CD4-positive, CD25-positive, alpha-beta regulatory T cell (primary cell): ENCODE measurements at regions not wholly inside any gene's neighbourhood (a gene's known extent, or its start where the extent isn't known, plus 50 kb on each side); places are given as distances from the start of the nearest gene placed in this dataset.
A peak's percentile ranks its signal among the peaks of the same experiment; 100 is the strongest.

Experiments
- ATAC-seq, 2 donors: fragments of 150-1000 bp; cut with Tn5 transposase; one replicate each; pipeline ENCODE4 v1.10.0; 2021; ENCODE audit warnings: low read depth in 2 of 2, moderate number of reproducible peaks in 2 of 2, moderate library complexity in 1 of 2
- DNase-seq, 3 donors: peaks; one replicate each; pipeline versions ENCODE4 v3.0.0 to v3.0.0-alpha.2; 2012 to 2022; ENCODE audit warnings: mixed read lengths in 1 of 3
- H3K27ac ChIP-seq: one replicate; pipeline ENCODE4 v1.7.0; 2013; ENCODE audit warnings: mild to moderate bottlenecking, low read length; ENCODE audit not compliant: insufficient read depth, poor library complexity, severe bottlenecking
- H3K27me3 ChIP-seq: one replicate; pipeline ENCODE4 v1.7.0; 2013; ENCODE audit warnings: low read length; ENCODE audit not compliant: control insufficient read depth, insufficient read depth
- H3K36me3 ChIP-seq: one replicate; pipeline ENCODE4 v1.7.0; 2013; ENCODE audit warnings: mild to moderate bottlenecking, low read length, moderate library complexity; ENCODE audit not compliant: control insufficient read depth, insufficient read depth
- H3K4me1 ChIP-seq: 2 replicates; pipeline ENCODE4 v1.7.0; 2013; ENCODE audit warnings: mild to moderate bottlenecking, low read length; ENCODE audit not compliant: insufficient read depth, control insufficient read depth, poor library complexity, severe bottlenecking
- H3K4me3 ChIP-seq: one replicate; pipeline ENCODE4 v1.7.0; 2013; ENCODE audit warnings: low read depth, mild to moderate bottlenecking, low read length, moderate library complexity
- H3K9me3 ChIP-seq, 2 experiments: 1 replicate in 1 of 2; 2 replicates in 1 of 2; pipeline ENCODE4 v1.7.0; 2013; ENCODE audit warnings: low read length in 2 of 2, mild to moderate bottlenecking in 1 of 2, moderate library complexity in 1 of 2; ENCODE audit not compliant: control insufficient read depth in 2 of 2
- H3K27ac Mint-ChIP-seq, 3 donors: one replicate each; pipeline ENCODE4 v1.8.0; 2020 to 2022; ENCODE audit warnings: mild to moderate bottlenecking in 3 of 3, mixed read lengths in 3 of 3, moderate library complexity in 2 of 3
- H3K27me3 Mint-ChIP-seq: one replicate; pipeline ENCODE4 v1.8.0; 2022; ENCODE audit warnings: mild to moderate bottlenecking, mixed read lengths
- H3K36me3 Mint-ChIP-seq: one replicate; pipeline ENCODE4 v1.8.0; 2020; ENCODE audit warnings: mixed read lengths
- H3K4me1 Mint-ChIP-seq, 4 donors: one replicate each; pipeline ENCODE4 v1.8.0; 2020 to 2022; ENCODE audit warnings: mixed read lengths in 4 of 4, mild to moderate bottlenecking in 1 of 4
- H3K4me3 Mint-ChIP-seq, 4 donors: one replicate each; pipeline ENCODE4 v1.8.0; 2020 to 2022; ENCODE audit warnings: mild to moderate bottlenecking in 4 of 4, mixed read lengths in 4 of 4, moderate library complexity in 3 of 4
- H3K9me3 Mint-ChIP-seq, 7 donors: one replicate each; pipeline ENCODE4 v1.8.0; 2020 to 2022; ENCODE audit warnings: mixed read lengths in 7 of 7, mild to moderate bottlenecking in 3 of 7, moderate library complexity in 2 of 7

GRCh38 chr13:30359991-30360390 is 52.6 kb upstream of the KATNAL1 start:
- Mint-ChIP-seq H3K4me3 (no peak overlapping the region), H3K27me3 (no peaks in the 10 kb centered on the region), H3K9me3 (no peaks in the 10 kb centered on the region), H3K27ac (peak overlapping the region in 1 of 3 donors; percentile 12), H3K36me3 (peaks cover 53% of the 10 kb centered on the region), H3K4me1 (peaks cover 0 to 21% (median 12%) of the 10 kb centered on the region in 4 donors)
- DNase-seq, result no peak
- no peaks in the 10 kb centered on the region for H3K27me3 ChIP-seq
- H3K36me3 ChIP-seq, result peaks cover 86% of the 10 kb centered on the region
- H3K4me3 ChIP-seq, result no peak overlapping the region
- H3K4me1 ChIP-seq, result no peaks in the 10 kb centered on the region
- no peaks in the 10 kb centered on the region for H3K9me3 ChIP-seq
- no peak overlapping the region for H3K27ac ChIP-seq
- no peak for ATAC-seq

- Mint-ChIP-seq H3K9me3 (no peaks in the 10 kb centered on the region), H3K27me3 (no peaks in the 10 kb centered on the region), H3K27ac (no peak overlapping the region), H3K36me3 (peaks cover 51% of the 10 kb centered on the region), H3K4me1 (peaks cover 0 to 18% (median 12%) of the 10 kb centered on the region in 4 donors), H3K4me3 (no peak overlapping the region)
- Histone ChIP-seq H3K27me3 (no peaks in the 10 kb centered on the region), H3K27ac (no peak overlapping the region), H3K9me3 (no peaks in the 10 kb centered on the region), H3K36me3 (peaks cover 90% of the 10 kb centered on the region), H3K4me3 (no peak overlapping the region), H3K4me1 (no peaks in the 10 kb centered on the region)
- ATAC-seq (no peak), DNase-seq (no peak)
Measured at GRCh38 chr13:30360586-30360985, 53.2 kb upstream of the KATNAL1 start.

- H3K4me3 ChIP-seq, result no peak overlapping the region
- H3K27me3 ChIP-seq, result no peaks in the 10 kb centered on the region
- ATAC-seq (no peak), DNase-seq (no peak)
- H3K9me3 ChIP-seq, result no peaks in the 10 kb centered on the region
- H3K27ac ChIP-seq, result no peak overlapping the region
- H3K4me1 ChIP-seq, result no peaks in the 10 kb centered on the region
- peak overlapping the region in 1 of 3 donors; percentile 59 for H3K27ac Mint-ChIP-seq
- H3K4me1 Mint-ChIP-seq, result peaks cover 0 to 18% (median 13%) of the 10 kb centered on the region in 4 donors
- no peaks in the 10 kb centered on the region for H3K27me3 Mint-ChIP-seq
- no peak overlapping the region for H3K4me3 Mint-ChIP-seq
- H3K36me3 Mint-ChIP-seq, result peaks cover 58% of the 10 kb centered on the region
- peaks cover 90% of the 10 kb centered on the region for H3K36me3 ChIP-seq
- no peaks in the 10 kb centered on the region for H3K9me3 Mint-ChIP-seq
Measured at GRCh38 chr13:30362005-30362788, 54.8 kb upstream of the KATNAL1 start.

GRCh38 chr13:30362869-30363268 is 55.5 kb upstream of the KATNAL1 start:
- Histone ChIP-seq H3K4me1 (no peaks in the 10 kb centered on the region), H3K27ac (no peak overlapping the region), H3K36me3 (peaks cover 90% of the 10 kb centered on the region), H3K9me3 (no peaks in the 10 kb centered on the region), H3K27me3 (no peaks in the 10 kb centered on the region), H3K4me3 (no peak overlapping the region)
- Mint-ChIP-seq H3K27ac (peak overlapping the region in 1 of 3 donors; percentile 59), H3K4me3 (no peak overlapping the region), H3K27me3 (no peaks in the 10 kb centered on the region), H3K36me3 (peaks cover 60% of the 10 kb centered on the region), H3K9me3 (no peaks in the 10 kb centered on the region), H3K4me1 (peaks cover 0 to 22% (median 13%) of the 10 kb centered on the region in 4 donors)
- ATAC-seq (no peak), DNase-seq (no peak)

GRCh38 chr13:30363725-30364124 is 56.4 kb upstream of the KATNAL1 start:
- Mint-ChIP-seq H3K27me3 (no peaks in the 10 kb centered on the region), H3K4me3 (no peak overlapping the region), H3K27ac (peak overlapping the region in 1 of 3 donors; percentile 60), H3K4me1 (peaks cover 0 to 28% (median 16%) of the 10 kb centered on the region in 4 donors), H3K36me3 (peaks cover 57% of the 10 kb centered on the region), H3K9me3 (no peaks in the 10 kb centered on the region)
- Histone ChIP-seq H3K27me3 (no peaks in the 10 kb centered on the region), H3K27ac (no peak overlapping the region), H3K4me3 (no peak overlapping the region), H3K36me3 (peaks cover 94% of the 10 kb centered on the region), H3K9me3 (no peaks in the 10 kb centered on the region), H3K4me1 (peaks cover 3% of the 10 kb centered on the region)
- ATAC-seq, result no peak
- DNase-seq, result no peak

GRCh38 chr13:30364133-30364532 is 56.8 kb upstream of the KATNAL1 start:
- no peak for DNase-seq
- ATAC-seq, result no peak
- no peaks in the 10 kb centered on the region for H3K27me3 ChIP-seq
- H3K4me3 Mint-ChIP-seq, result no peak overlapping the region
- H3K4me1 ChIP-seq, result peaks cover 7% of the 10 kb centered on the region
- H3K9me3 Mint-ChIP-seq, result no peaks in the 10 kb centered on the region
- no peaks in the 10 kb centered on the region for H3K9me3 ChIP-seq
- peaks cover 0 to 32% (median 20%) of the 10 kb centered on the region in 4 donors for H3K4me1 Mint-ChIP-seq
- H3K27me3 Mint-ChIP-seq, result no peaks in the 10 kb centered on the region
- H3K27ac Mint-ChIP-seq, result no peak overlapping the region
- no peak overlapping the region for H3K4me3 ChIP-seq
- peaks cover 94% of the 10 kb centered on the region for H3K36me3 ChIP-seq
- peaks cover 60% of the 10 kb centered on the region for H3K36me3 Mint-ChIP-seq
- H3K27ac ChIP-seq, result no peak overlapping the region

- no peak overlapping the region for H3K4me3 ChIP-seq
- ATAC-seq (no peak), DNase-seq (no peak)
- no peaks in the 10 kb centered on the region for H3K27me3 ChIP-seq
- H3K9me3 Mint-ChIP-seq, result no peaks in the 10 kb centered on the region
- H3K9me3 ChIP-seq, result no peaks in the 10 kb centered on the region
- H3K4me1 Mint-ChIP-seq, result peaks cover 0 to 36% (median 24%) of the 10 kb centered on the region in 4 donors
- peak overlapping the region in 1 of 3 donors; percentile 13 for H3K27ac Mint-ChIP-seq
- H3K36me3 Mint-ChIP-seq, result peaks cover 58% of the 10 kb centered on the region
- H3K4me3 Mint-ChIP-seq, result no peak overlapping the region
- H3K4me1 ChIP-seq, result peaks cover 15% of the 10 kb centered on the region
- no peaks in the 10 kb centered on the region for H3K27me3 Mint-ChIP-seq
- H3K27ac ChIP-seq, result no peak overlapping the region
- H3K36me3 ChIP-seq, result peaks cover 91% of the 10 kb centered on the region
Measured at GRCh38 chr13:30364876-30365275, 57.4 kb upstream of the UBE2L5 start.

- Histone ChIP-seq H3K4me1 (peaks cover 27% of the 10 kb centered on the region), H3K4me3 (no peak overlapping the region), H3K9me3 (no peaks in the 10 kb centered on the region), H3K27ac (no peak overlapping the region), H3K27me3 (no peaks in the 10 kb centered on the region), H3K36me3 (peaks cover 83% of the 10 kb centered on the region)
- Mint-ChIP-seq H3K4me1 (peaks cover under 1 to 47% (median 34%) of the 10 kb centered on the region in 4 donors), H3K27me3 (no peaks in the 10 kb centered on the region), H3K27ac (peak overlapping the region in 2 of 3 donors; percentile 26 to 47), H3K4me3 (no peak overlapping the region), H3K9me3 (peaks cover 0 to 1% (median 0%) of the 10 kb centered on the region in 7 donors), H3K36me3 (peaks cover 60% of the 10 kb centered on the region)
- ATAC-seq, result no peak
- DNase-seq, result no peak
Measured at GRCh38 chr13:30366088-30366487, 56.2 kb upstream of the UBE2L5 start.
